Thoracic aorta (tissue), 2 donors: ENCODE measurements at regions not wholly inside any gene's neighbourhood (a gene's known extent, or its start where the extent isn't known, plus 50 kb on each side); places are given as distances from the start of the nearest gene placed in this dataset.

Experiments used
- ATAC-seq: fragments of 150-250 bp; one replicate; pipeline ENCODE4 v1.8.0; 2017; ENCODE audit warnings: low read depth; ENCODE audit not compliant: insufficient number of reproducible peaks, low FRiP score
- DNase-seq: peaks from one replicate; pipeline ENCODE4 v3.0.0-alpha.2; 2020; ENCODE audit warnings: low spot score
- H3K27ac ChIP-seq, 2 donors: fragments of 200-600 bp; sonication (generic); 1 replicate in 1 of 2; 2 replicates in 1 of 2; pipeline ENCODE4 v1.5.1; 2016; ENCODE audit warnings: mild to moderate bottlenecking in 2 of 2, moderate library complexity in 2 of 2
- H3K27me3 ChIP-seq: fragments of 200-600 bp; sonication (generic); replicated peaks from 2 replicates; pipeline ENCODE4 v1.6.0; 2016; ENCODE audit warnings: mild to moderate bottlenecking; ENCODE audit not compliant: insufficient read depth
- H3K36me3 ChIP-seq: fragments of 200-600 bp; sonication (generic); one replicate; pipeline ENCODE4 v1.5.1; 2016
- H3K4me1 ChIP-seq, 2 donors: fragments of 200-600 bp; sonication (generic); 1 replicate in 1 of 2; 2 replicates in 1 of 2; pipeline versions ENCODE4 v1.5.1 to v1.6.0; 2016; ENCODE audit warnings: low read depth in 2 of 2, mild to moderate bottlenecking in 1 of 2; ENCODE audit not compliant: control insufficient read depth in 1 of 2
- H3K4me3 ChIP-seq: fragments of 200-600 bp; sonication (generic); 2 replicates; pipeline ENCODE4 v1.5.1; 2016; ENCODE audit warnings: mild to moderate bottlenecking
- H3K9me3 ChIP-seq: fragments of 200-600 bp; sonication (generic); 2 replicates; pipeline ENCODE4 v1.5.1; 2016
- CTCF ChIP-seq: fragments of 200-600 bp; sonication (generic); IDR thresholded peaks from one replicate; pipeline ENCODE4 v1.5.1; 2019; ENCODE audit warnings: antibody characterized with exemption

- H3K9me3 ChIP-seq: no peaks in the 10 kb centered on the region
- no peak for DNase-seq
These were observed 415.0 kb upstream of the ZNF507 start for GRCh38 chr19:31930401-31930800.

GRCh38 chr19:31937983-31938382, 407.4 kb upstream of the ZNF507 start:
- no peaks in the 10 kb centered on the region for H3K36me3 ChIP-seq

More at GRCh38 chr19:31930401-31930800, 415.0 kb upstream of the ZNF507 start:
- no peak for ATAC-seq
- TF ChIP-seq CTCF: no peak
- H3K4me3 ChIP-seq: no peak overlapping the region
- H3K27me3 ChIP-seq: no peaks in the 10 kb centered on the region
- H3K4me1 ChIP-seq: no peaks in the 10 kb centered on the region
- no peak overlapping the region for H3K27ac ChIP-seq
- no peaks in the 10 kb centered on the region for H3K36me3 ChIP-seq

GRCh38 chr19:31938675-31939074, 406.7 kb upstream of the ZNF507 start:
- H3K4me3 ChIP-seq: no peak overlapping the region
- H3K27ac ChIP-seq: no peak overlapping the region
- H3K27me3 ChIP-seq: no peaks in the 10 kb centered on the region
- no peaks in the 10 kb centered on the region for H3K36me3 ChIP-seq
- no peak for TF ChIP-seq CTCF
- H3K9me3 ChIP-seq: no peaks in the 10 kb centered on the region
- no peaks in the 10 kb centered on the region for H3K4me1 ChIP-seq
- ATAC-seq: no peak
- no peak for DNase-seq

More at GRCh38 chr19:31937983-31938382, 407.4 kb upstream of the ZNF507 start:
- no peak for TF ChIP-seq CTCF
- DNase-seq (no peak), ATAC-seq (no peak)
- H3K9me3 ChIP-seq: no peaks in the 10 kb centered on the region
- H3K4me1 ChIP-seq: no peaks in the 10 kb centered on the region
- no peak overlapping the region for H3K4me3 ChIP-seq
- H3K27me3 ChIP-seq: no peaks in the 10 kb centered on the region
- no peak overlapping the region for H3K27ac ChIP-seq

- no peaks in the 10 kb centered on the region for H3K9me3 ChIP-seq
- ATAC-seq: no peak
- no peak overlapping the region for H3K27ac ChIP-seq
- no peaks in the 10 kb centered on the region for H3K4me1 ChIP-seq
- H3K4me3 ChIP-seq: no peak overlapping the region
- H3K36me3 ChIP-seq: no peaks in the 10 kb centered on the region
- DNase-seq: no peak
- TF ChIP-seq CTCF: no peak
- no peaks in the 10 kb centered on the region for H3K27me3 ChIP-seq
These were observed 405.0 kb upstream of the ZNF507 start for GRCh38 chr19:31940396-31940795.

GRCh38 chr19:31943191-31943661, 402.2 kb upstream of the ZNF507 start:
- Histone ChIP-seq H3K27ac (no peak overlapping the region), H3K4me1 (no peaks in the 10 kb centered on the region), H3K27me3 (no peaks in the 10 kb centered on the region), H3K9me3 (no peaks in the 10 kb centered on the region), H3K36me3 (no peaks in the 10 kb centered on the region), H3K4me3 (no peak overlapping the region)
- ATAC-seq (no peak), DNase-seq (no peak)
- TF ChIP-seq CTCF: no peak
